ENCODE measurements at regions not wholly inside any gene's neighbourhood (a gene's known extent, or its start where the extent isn't known, plus 50 kb on each side); places are given as distances from the start of the nearest gene placed in this dataset.

DNA sequence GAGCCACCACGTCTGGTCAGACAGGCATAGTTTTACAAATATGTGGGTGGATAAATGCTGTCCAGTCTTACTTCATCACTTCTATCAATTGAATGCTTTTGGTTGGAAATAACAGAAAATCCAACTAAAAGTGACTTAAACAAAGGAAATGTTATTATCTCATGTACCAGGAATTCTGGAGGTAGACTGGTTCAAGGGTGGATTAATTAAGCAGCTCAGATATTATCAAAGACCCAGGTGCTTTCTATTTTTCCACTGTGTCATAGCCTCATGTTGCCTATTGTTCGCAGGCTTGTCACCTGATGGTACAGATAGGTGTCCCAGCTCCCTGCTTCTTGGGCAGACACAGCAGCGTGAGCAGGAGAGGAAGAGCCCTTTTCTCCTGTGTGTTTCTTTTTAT is 156.1 kb upstream of the CTBP2 start:
- Mint-ChIP-seq H3K27me3 (ENCODE audit: low read depth in 2 of 2) (peaks cover 10 to 32% of the 10 kb centered on the region in 2 donors), H3K9me3 (no peaks in the 10 kb centered on the region), H3K4me3 (no peak overlapping the region), H3K27ac (no peak overlapping the region), H3K4me1 (no peaks in the 10 kb centered on the region), H3K36me3 (no peaks in the 10 kb centered on the region)
- Histone ChIP-seq H3K9me3 (ENCODE audit: control insufficient read depth, insufficient read depth, low read length) (no peaks in the 10 kb centered on the region), H3K27me3 (ENCODE audit: control insufficient read depth, insufficient read depth, low read length) (no peaks in the 10 kb centered on the region), H3K4me3 (ENCODE audit: low read length) (no peak overlapping the region), H3K27ac (ENCODE audit: low read length) (no peak overlapping the region), H3K36me3 (ENCODE audit: control insufficient read depth, insufficient read depth, low read length) (no peaks in the 10 kb centered on the region), H3K4me1 (ENCODE audit: control insufficient read depth, insufficient read depth, low read length) (no peaks in the 10 kb centered on the region)
- intact Hi-C loops (cut with micrococcal nuclease): no loop called here
- DNase-seq (no peak), ATAC-seq (no peak)
- 71% methylated on average over 3 of the region's 3 CpGs for WGBS (ENCODE audit: insufficient coverage)
- TF ChIP-seq CTCF (IDR thresholded peaks at IDR 0.05): no peak

- H3K36me3 Mint-ChIP-seq: no peaks in the 10 kb centered on the region
- no peak overlapping the region for H3K27ac ChIP-seq (ENCODE audit: low read length)
- no peaks in the 10 kb centered on the region for H3K9me3 ChIP-seq (ENCODE audit: control insufficient read depth, insufficient read depth, low read length)
- H3K4me1 ChIP-seq (ENCODE audit: control insufficient read depth, insufficient read depth, low read length): no peaks in the 10 kb centered on the region
- H3K27me3 ChIP-seq (ENCODE audit: control insufficient read depth, insufficient read depth, low read length): no peaks in the 10 kb centered on the region
- H3K27ac Mint-ChIP-seq: no peak overlapping the region
- ATAC-seq (no peak), DNase-seq (no peak)
- peaks cover 17 to 39% of the 10 kb centered on the region in 2 donors for H3K27me3 Mint-ChIP-seq (ENCODE audit: low read depth in 2 of 2)
- no peaks in the 10 kb centered on the region for H3K9me3 Mint-ChIP-seq
- TF ChIP-seq CTCF (IDR thresholded peaks at IDR 0.05): no peak
- intact Hi-C loops (cut with micrococcal nuclease): no loop called here
- no peaks in the 10 kb centered on the region for H3K36me3 ChIP-seq (ENCODE audit: control insufficient read depth, insufficient read depth, low read length)
- 73% methylated on average over 2 of the region's 2 CpGs for WGBS (ENCODE audit: insufficient coverage)
- H3K4me3 Mint-ChIP-seq: no peak overlapping the region
- no peak overlapping the region for H3K4me3 ChIP-seq (ENCODE audit: low read length)
- no peaks in the 10 kb centered on the region for H3K4me1 Mint-ChIP-seq
Measured at GRCh38 chr10:125300937-125301336, 140.6 kb upstream of the CTBP2 start.

GRCh38 chr10:125299461-125299860 is 139.1 kb upstream of the CTBP2 start:
- Histone ChIP-seq H3K27me3 (ENCODE audit: control insufficient read depth, insufficient read depth, low read length) (no peaks in the 10 kb centered on the region), H3K27ac (ENCODE audit: low read length) (no peak overlapping the region), H3K4me1 (ENCODE audit: control insufficient read depth, insufficient read depth, low read length) (no peaks in the 10 kb centered on the region), H3K36me3 (ENCODE audit: control insufficient read depth, insufficient read depth, low read length) (no peaks in the 10 kb centered on the region), H3K4me3 (ENCODE audit: low read length) (no peak overlapping the region), H3K9me3 (ENCODE audit: control insufficient read depth, insufficient read depth, low read length) (no peaks in the 10 kb centered on the region)
- no peak for ATAC-seq
- 27% methylated on average over 2 of the region's 2 CpGs for WGBS (ENCODE audit: insufficient coverage)
- intact Hi-C loops (cut with micrococcal nuclease): no loop called here
- no peak for TF ChIP-seq CTCF (IDR thresholded peaks at IDR 0.05)
- Mint-ChIP-seq H3K9me3 (no peaks in the 10 kb centered on the region), H3K4me3 (no peak overlapping the region), H3K27me3 (ENCODE audit: low read depth in 2 of 2) (peaks cover 22 to 36% of the 10 kb centered on the region in 2 donors), H3K36me3 (no peaks in the 10 kb centered on the region), H3K27ac (no peak overlapping the region), H3K4me1 (no peaks in the 10 kb centered on the region)
- DNase-seq: no peak

GRCh38 chr10:125296598-125296997 is 136.2 kb upstream of the CTBP2 start:
- 87% methylated on average over 9 of the region's 9 CpGs for WGBS (ENCODE audit: insufficient coverage)
- no peaks in the 10 kb centered on the region for H3K4me1 ChIP-seq (ENCODE audit: control insufficient read depth, insufficient read depth, low read length)
- Mint-ChIP-seq H3K4me3 (no peak overlapping the region), H3K36me3 (no peaks in the 10 kb centered on the region), H3K27ac (no peak overlapping the region), H3K9me3 (no peaks in the 10 kb centered on the region), H3K4me1 (no peaks in the 10 kb centered on the region), H3K27me3 (ENCODE audit: low read depth in 2 of 2) (peaks cover 29 to 39% of the 10 kb centered on the region in 2 donors)
- no peak overlapping the region for H3K27ac ChIP-seq (ENCODE audit: low read length)
- intact Hi-C loops (cut with micrococcal nuclease): no loop called here
- no peak for TF ChIP-seq CTCF (IDR thresholded peaks at IDR 0.05)
- DNase-seq (no peak), ATAC-seq (no peak)
- H3K9me3 ChIP-seq (ENCODE audit: control insufficient read depth, insufficient read depth, low read length): no peaks in the 10 kb centered on the region
- H3K4me3 ChIP-seq (ENCODE audit: low read length): no peak overlapping the region
- H3K36me3 ChIP-seq (ENCODE audit: control insufficient read depth, insufficient read depth, low read length): no peaks in the 10 kb centered on the region
- no peaks in the 10 kb centered on the region for H3K27me3 ChIP-seq (ENCODE audit: control insufficient read depth, insufficient read depth, low read length)
